GM19240 (cell line): ENCODE measurements at regions not wholly inside any gene's neighbourhood (a gene's known extent, or its start where the extent isn't known, plus 50 kb on each side); places are given as distances from the start of the nearest gene placed in this dataset.
"Not testable (repeated sequence)": the region's sequence is repeated elsewhere in the genome, so short reads cannot be mapped to it uniquely, and the experiment has no call there.

Experiments used
- DNase-seq: peaks from one replicate; pipeline ENCODE4 v3.0.0; 2011; ENCODE audit warnings: low spot score; ENCODE audit not compliant: insufficient read length

DNA sequence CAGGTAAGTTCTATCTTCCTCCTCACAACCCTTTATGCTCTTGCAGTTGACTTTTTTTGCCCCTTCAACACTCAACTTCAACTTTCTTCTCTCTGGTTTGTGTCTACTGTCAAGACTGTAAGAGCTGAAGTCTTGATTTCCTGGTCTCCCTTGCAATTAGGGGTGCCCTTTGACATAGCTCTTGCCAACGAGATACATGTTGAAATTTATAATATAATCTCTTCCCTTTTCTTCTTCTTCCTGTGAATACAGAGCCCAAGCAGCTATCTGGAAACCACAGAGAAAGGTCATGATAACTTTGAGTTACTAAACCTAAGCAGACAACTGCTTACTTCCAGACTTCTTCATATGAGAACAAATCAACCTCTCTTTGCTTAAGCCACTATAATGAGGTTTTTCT is 163.5 kb downstream of the MC4R start:
- DNase-seq = no peak

DNA sequence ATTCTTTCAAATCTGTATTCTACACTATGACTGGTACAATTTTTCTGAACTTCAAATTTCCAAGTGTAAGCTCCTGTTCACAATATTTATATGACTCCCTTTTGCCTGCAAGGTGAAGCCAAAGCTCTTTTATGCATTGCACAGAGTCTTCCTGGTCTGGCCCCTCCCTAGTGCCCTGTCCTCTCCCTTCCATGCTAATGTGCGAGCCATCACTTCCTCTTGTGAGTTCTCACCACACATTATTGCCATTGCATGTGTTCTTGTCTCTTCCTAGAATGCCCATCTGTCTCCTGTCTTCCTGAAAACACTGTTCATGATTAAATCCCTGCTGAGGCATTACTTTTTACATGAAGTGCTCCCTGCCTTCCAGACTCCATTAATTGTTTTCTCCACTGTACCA is 169.9 kb downstream of the MC4R start:
- DNase-seq = no peak

DNA sequence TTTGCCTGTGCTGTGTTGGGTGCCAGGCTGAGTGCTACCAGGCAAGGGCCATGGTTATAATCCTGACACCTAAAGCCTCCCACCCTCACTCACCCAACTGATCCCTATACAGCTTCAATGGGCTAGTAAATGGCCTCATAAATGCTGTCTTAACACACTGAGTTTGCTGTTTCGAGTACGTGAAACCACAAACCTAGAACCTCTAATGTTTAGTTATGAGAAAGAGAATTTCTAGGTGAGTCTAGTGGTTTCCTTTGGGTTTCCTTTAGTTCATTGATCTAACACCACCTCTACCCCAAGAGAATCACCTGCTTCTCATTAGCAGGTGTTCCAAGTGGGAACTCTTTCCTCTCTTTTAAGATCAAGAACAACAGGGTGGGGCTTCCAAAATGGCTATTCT is 172.0 kb downstream of the MC4R start:
- DNase-seq = no peak

DNA sequence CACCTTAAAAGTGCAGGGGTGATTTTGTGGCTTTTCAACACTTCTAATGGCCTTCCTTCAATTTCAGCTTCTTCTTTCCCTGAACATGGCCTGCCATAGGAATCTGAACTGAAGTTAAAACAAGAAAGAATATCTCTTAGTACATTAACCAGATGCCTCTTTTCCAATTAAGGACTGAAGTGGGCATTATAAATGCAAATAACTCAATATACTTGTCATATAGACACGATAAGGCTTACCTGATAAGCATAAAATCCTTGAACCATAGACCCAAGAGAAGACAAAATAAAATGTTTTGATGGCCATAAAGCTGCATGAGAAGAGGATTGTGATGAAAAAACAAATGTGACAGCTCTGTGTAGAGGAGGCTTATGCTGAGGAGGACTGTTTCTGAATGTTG is 173.1 kb downstream of the MC4R start:
- DNase-seq = no peak

DNA sequence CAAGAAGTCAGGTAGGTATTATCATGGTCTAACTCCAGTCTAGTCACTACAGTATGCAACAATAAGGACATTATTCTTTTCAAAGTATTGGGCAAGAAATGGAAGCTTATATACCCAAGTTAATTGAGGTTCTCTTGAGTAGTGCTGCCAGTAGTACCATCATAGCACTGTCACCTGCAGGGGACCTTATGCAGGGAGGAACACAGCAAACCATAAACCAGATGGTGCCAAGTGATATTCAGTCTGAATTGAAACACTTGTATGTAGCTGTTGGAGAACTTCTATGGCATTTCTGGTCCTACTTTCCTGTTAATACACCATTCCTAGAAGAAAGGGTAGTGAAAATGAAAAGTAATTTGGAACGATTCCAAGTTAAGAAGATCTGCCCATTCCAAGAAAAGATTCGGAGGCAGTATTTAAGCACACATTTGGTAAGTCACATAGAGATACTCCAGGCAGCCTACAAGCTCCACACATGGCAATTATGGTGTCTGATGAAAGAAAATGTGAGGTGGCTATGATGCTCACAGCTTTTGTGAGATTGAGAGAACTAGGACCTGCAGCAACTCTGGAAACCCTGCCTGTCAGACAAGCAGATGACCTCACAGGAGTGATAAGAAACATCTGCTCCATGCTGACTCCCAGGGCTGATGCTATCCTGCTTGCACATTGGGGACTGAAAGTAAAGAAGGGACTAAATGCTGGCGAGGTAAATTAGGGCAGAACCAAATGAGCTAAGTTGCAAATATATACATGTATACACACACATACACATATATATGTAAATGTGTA is 174.7 kb downstream of the MC4R start:
- no peak for DNase-seq

DNA sequence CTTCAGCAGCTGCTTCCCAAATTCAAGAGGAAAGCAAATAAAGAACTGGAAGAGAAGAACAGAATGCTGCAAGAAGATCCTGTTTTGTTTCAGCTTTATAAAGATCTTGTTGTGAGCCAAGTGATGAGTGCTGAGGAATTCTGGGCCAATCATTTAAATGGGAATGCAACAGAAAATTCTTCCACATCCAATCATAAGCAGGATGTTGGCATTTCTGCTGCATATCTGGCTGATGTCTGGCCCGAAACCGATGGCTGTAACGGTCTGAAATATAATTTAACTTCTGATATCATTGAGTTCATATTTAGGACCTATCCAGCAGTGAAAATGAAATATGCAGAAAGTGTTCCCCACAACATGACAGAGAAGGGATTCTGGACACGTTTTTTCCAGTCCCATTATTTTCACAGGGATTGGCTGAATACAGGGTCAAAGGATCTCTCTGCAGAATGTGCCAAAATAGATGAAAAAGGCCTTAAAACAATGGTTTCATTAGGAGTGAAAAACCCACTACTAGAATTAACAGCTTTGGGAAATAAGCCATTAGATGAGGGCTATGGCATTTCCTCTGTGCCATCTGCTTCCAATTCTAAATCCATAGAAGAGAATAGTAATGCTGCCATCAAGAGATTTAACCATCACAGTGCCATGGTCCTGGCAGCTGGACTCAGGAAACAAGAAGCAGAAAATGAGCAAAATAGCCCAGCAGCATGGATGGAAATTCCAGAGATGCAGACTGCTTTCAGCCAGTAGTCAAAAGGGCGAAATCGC is 175.6 kb downstream of the MC4R start:
- DNase-seq = no peak

DNA sequence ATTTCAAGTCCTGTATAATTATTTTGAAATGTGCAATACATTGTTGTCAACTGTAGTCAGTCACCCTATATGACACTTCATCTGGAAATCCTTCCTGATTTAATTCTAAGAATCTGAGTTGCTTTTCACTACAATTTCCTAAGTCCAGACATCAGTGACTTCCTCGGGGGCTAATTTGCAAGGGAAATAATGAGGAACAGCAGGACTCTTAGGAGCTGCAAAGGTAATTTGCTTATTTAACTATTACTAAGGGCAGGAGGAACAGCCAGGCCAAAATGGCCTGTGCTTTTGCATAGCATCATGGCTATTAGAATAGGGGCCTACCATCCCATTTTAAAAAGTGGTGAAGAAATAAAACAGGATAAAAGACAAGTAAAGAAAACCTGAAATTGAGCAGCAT is 178.8 kb downstream of the MC4R start:
- DNase-seq = no peak

DNA sequence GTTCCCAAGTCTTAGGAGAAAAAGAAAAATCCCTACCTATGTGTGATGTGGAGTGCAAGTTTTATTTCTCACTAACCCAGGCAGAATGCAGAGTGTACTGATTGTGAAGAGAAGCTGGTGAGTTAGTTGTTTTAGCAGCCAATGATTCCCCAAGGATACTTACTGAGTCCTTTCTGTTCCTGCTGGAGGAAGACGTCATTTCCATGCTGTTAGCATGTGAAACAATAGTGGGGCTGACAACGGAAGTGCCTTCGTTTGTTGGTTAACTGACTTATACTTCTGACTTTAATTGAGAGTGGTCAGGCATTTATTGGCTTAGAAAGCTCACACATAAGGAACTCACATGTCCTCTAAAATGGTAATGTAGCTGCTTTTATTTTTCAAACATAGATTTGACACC is 180.6 kb downstream of the MC4R start:
- no peak for DNase-seq

DNA sequence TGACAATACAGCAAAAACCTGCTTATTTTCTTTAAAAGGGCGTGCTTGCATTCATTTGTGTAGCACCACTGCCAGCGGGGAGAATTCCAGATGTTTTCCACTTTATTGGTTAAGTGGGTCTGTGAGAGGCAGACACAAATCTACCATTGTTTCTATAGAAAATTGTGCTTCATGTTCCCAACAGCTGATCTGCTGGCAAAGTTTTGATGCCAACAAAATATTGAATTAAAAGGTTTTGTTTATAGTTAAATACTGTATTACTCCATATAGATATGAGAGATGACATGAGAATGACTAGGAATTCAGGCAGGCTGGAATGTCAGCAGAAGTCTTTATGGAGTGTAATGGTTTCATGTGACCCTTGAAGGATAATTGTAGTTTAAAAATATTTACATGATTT is 182.7 kb downstream of the MC4R start:
- DNase-seq = no peak

DNA sequence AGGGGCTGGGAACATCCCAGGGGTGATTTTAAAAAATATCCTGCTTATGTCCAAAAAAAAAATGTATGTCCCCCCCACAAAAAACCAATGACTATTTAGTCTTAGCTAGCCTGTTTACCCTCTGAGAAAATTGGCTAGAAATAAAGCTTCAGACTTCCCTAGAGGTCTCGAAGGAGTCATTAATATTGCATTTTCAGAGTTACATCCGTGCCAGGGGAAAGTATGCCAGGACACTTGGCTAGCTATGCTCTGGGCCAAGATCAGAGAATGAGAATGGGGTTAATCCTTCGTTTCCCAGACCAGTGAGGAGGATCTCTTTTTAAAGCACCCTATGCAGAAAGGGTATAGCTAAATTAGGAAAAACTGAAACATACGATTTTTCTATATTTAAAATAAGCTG is 183.6 kb downstream of the MC4R start:
- no peak for DNase-seq

DNA sequence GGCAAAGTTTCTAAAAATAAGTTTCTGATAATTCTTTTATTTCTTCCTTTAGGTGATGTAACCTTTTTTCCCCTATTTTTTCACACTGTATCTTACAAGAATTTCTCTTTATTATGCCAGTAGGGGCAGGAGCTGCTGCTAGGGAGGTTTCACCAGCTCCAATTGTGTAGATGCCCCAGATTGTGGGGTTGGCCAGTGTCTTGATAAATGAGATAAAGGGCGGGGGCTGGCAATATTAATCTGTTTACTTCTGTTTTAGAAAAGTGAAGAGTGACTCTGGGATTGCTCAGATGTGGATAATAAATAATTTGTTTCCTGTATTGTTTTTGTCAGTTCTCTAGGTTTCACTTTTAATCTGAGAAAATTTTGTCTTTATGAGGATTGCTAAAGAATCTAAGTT is 190.4 kb downstream of the MC4R start:
- DNase-seq = no peak

DNA sequence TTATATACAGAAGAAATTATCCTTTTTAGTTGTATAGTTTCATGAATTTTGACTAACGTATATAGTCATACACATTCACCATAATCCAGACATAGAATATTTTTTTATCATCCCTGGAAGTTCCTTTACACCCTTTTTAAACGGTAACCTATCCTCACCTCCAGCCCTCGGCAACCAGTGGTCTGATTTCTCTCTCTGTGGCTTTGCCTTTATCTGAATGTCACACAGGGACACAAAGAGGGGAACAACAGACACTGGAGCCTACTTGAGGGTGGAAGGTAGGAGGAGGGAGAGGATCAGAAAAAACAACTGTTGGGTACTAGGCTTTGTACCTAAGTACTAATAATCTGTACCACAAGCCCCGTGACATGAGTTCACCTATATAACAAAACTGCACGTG is 191.9 kb downstream of the MC4R start:
- no peak for DNase-seq

DNA sequence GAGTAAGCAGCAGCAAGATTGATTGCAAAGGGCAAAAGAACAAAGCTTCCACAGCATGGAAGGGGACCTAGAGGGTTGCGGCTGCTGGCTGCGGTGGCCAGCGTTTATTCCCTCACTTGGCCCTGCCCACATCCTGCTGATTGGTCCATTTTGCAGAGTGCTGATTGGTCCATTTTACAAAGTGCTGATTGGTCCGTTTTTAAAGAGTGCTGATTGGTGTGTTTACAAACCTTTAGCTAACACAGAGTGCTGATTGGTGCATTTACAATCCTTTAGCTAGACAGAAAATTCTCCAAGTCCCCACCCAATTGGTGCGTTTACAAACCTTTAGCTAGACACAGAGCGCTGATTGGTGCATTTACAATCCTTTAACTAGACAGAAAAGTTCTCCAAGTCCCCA is 194.4 kb downstream of the MC4R start:
- not testable (repeated sequence) for DNase-seq

DNA sequence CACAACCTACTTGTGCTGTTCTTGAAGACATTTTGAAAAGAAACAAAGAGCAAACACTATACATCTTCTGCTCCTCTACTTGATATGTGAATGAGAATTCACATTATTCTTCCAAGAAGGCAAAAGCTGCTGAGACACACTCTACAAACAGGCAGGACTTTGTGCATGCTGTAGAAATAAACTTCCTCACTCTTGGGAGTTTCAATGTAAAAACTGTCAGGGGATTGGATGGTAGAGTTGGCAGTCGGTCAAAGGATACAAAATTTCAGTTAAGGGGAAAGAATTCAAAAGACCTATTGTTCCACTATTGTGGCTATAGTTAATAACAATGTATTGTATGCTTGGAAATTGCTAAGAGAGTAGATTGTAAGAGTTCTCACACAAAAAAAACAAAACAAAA is 196.3 kb downstream of the MC4R start:
- no peak for DNase-seq

DNA sequence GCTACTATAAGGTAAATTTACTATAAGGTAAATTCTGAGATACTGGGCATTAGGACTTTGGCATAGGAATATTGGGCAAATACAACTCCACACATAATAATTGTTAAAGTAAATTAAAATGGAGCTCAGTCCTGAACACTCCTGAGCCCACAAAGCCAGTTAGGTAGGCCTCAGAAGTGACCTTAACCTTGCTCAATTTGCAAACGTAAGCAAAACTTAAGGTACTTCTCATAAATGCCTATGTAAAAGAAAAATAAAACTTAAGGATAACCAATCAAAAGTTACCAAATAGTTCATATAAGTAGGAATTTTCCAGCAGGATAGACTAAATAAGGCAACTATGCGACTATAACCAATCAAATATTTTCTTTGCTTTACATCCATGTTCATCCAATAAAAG is 197.7 kb downstream of the MC4R start:
- no peak for DNase-seq

DNA sequence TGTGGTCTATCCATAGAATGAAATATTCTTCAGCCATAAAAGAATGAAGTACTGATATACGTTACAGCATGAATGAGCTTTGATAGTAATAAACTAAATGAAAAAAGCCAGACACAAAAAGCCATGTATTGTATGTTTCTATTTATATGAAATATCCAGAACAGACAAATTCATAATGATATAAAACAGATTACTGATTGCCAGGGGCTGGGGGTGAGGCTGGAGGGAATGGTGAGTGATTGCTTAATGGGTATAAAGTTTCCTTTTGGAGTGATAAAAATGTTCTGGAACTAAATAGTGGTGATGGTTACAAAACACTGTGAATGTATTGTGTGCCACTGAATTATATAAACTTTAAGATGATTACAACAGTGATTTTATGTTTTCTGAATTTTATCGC is 200.5 kb downstream of the MC4R start:
- DNase-seq = no peak

DNA sequence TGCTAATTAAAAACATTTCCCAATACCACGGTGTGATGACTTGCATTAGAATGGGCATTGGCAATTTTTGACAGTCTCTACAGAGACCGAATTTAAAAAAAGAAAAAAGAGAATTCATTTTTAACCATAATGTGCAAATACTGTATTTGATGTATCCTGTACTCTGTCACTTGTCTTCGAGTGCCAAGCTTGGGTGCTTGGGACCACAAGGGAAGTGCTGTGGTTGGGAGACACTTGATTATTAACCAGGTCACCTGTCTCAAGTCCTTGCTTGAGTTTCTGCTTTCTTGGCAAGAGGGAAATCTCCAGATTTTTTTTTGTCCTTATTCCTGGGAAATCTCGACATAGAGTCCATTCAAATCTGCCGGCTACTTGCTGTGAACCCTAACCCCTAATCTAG is 209.0 kb downstream of the MC4R start:
- DNase-seq = no peak

DNA sequence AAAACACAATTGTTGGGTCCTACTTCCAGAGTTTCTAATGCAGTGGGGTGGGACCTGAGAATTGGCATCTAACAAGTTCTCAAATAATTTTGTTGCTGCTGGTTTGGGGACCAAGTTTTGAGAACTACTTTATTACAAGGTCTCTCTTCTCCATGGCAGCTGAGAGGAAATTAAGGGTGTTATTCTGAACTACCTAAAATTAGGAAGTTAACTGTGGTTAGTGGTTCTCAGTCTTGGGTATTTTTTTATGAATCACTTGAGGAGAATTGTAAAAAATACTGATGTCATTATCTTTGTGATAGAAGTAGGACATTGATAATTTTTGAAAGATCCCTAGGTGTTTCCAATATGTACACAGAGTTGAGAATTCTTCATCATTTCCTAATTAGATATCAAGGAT is 210.2 kb downstream of the MC4R start:
- no peak for DNase-seq

DNA sequence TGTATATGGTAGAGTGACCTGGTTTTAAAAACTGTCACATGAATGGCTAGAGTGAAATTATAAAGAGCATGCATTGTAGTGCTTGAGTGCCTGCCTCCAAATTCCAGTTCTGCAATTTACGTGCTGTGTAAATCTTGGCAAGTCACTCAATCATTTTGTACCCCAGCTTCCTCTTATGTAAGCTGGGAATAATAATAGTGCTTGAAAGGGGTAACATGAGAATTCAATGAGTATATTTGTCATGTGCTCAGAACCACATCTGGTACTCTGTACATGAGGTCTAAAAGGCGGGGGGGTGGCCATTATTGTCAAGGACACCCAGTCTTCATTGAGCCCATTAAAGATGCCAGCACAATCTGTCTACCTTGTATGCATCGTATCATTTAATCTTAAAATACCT is 214.8 kb downstream of the MC4R start:
- DNase-seq = no peak

DNA sequence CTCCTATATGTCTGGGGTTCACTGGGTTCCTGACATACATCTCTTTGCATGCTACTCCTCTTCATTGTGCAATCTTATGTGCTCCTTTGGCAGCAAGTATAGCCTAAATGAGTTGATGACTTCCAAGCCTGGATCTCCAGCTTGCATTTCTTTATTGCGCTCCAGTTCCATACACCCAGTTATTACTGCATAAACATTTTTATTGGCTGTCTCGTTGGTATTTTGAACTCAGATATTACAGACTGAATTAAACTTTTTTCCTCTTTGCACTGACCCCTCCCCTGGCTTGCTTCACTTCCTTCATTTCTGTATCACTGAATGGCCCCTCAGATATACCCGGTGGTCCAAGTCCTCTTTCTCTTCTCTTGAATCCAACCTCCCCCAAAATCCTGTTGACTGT is 219.2 kb downstream of the MC4R start:
- DNase-seq = no peak

DNA sequence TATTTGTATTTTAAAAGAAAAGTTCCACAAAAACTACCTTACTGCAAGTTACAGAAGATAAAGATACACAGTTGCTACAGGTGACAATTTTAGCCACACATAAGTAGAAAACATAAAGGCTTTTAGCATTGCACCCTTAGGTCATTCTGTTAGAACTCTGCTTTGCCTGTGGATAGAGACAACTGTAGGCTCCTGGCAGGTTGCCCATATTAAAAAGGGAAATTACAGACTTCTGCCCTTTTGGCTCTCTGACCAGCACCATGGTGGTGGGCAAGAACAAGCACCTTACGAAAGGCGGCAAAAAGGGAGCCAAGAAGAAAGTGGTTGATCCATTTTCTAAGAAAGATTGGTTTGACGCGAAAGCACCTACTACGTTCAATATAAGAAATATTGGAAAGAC is 223.3 kb downstream of the MC4R start:
- DNase-seq = no peak

DNA sequence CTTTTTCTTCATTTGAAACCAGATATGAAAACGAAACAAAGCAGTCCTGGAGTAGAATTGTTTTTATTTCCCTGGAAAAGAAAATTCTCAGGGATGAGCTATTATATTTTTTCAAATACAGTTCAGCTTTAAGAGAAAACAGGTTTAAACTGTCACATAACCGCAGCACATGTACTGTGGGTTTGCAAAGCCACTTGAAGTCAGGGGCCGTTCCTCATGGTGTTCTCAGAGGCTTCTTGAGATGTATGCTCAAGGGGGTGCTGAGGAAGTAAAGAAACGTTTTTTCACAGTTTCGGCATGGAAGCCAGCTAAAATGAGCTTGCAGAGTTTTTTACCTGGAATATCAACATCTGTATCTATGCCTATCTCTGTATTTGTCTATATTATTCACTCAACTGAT is 225.3 kb downstream of the MC4R start:
- no peak for DNase-seq
